DLD1 (cell line): ENCODE measurements at regions not wholly inside any gene's neighbourhood (a gene's known extent, or its start where the extent isn't known, plus 50 kb on each side); places are given as distances from the start of the nearest gene placed in this dataset.

Experiments
- in situ Hi-C: cut with HindIII; loops from 2 replicates; pipeline ENCODE4 v1.10.0; 2017; ENCODE audit warnings: low sequenced_read_pairs

GRCh38 chr20:18957328-18957727 is 143.7 kb downstream of the SCP2D1 start:
- in situ Hi-C loops = no loop called here

- in situ Hi-C loops = no loop called here
Measured at GRCh38 chr20:18971121-18971520, 157.5 kb downstream of the SCP2D1 start.

- in situ Hi-C loops = no loop called here
Measured at GRCh38 chr20:18971574-18971973, 158.0 kb downstream of the SCP2D1 start.

GRCh38 chr20:18972251-18972876 is 158.8 kb downstream of the SCP2D1 start:
- in situ Hi-C loops = no loop called here

GRCh38 chr20:18973529-18974173 is 160.1 kb downstream of the SCP2D1 start:
- in situ Hi-C loops = no loop called here

- in situ Hi-C loops = no loop called here
Measured at GRCh38 chr20:18974660-18975059, 161.1 kb downstream of the SCP2D1 start.

GRCh38 chr20:18977441-18977840 is 163.9 kb downstream of the SCP2D1 start:
- in situ Hi-C loops = no loop called here

- in situ Hi-C loops = no loop called here
Measured at GRCh38 chr20:18978311-18978710, 164.7 kb downstream of the SCP2D1 start.

- in situ Hi-C loops = no loop called here
Measured at GRCh38 chr20:18979132-18979531, 165.5 kb downstream of the SCP2D1 start.

GRCh38 chr20:18981962-18982539 is 168.5 kb downstream of the SCP2D1 start:
- in situ Hi-C loops = no loop called here

GRCh38 chr20:18983796-18984195 is 170.2 kb downstream of the SCP2D1 start:
- in situ Hi-C loops = no loop called here

GRCh38 chr20:18984238-18985200 is 170.9 kb downstream of the SCP2D1 start:
- in situ Hi-C loops = no loop called here

- in situ Hi-C loops = no loop called here
Measured at GRCh38 chr20:18985551-18985950, 172.0 kb downstream of the SCP2D1 start.

- in situ Hi-C loops = no loop called here
Measured at GRCh38 chr20:18986146-18986830, 172.7 kb downstream of the SCP2D1 start.

GRCh38 chr20:18986895-18987580 is 173.5 kb downstream of the SCP2D1 start:
- in situ Hi-C loops = no loop called here

- in situ Hi-C loops = no loop called here
Measured at GRCh38 chr20:18987781-18988360, 174.3 kb downstream of the SCP2D1 start.

- in situ Hi-C loops = no loop called here
Measured at GRCh38 chr20:18988701-18989100, 175.1 kb downstream of the SCP2D1 start.

GRCh38 chr20:18989736-18990474 is 176.3 kb downstream of the SCP2D1 start:
- in situ Hi-C loops = no loop called here

GRCh38 chr20:18991012-18991411 is 177.4 kb downstream of the SCP2D1 start:
- in situ Hi-C loops = no loop called here
